SK-N-SH (cell line): ENCODE measurements at regions not wholly inside any gene's neighbourhood (a gene's known extent, or its start where the extent isn't known, plus 50 kb on each side); places are given as distances from the start of the nearest gene placed in this dataset.

Experiments used
- CHD2 ChIP-seq: fragments of 150-350 bp; IDR thresholded peaks from 2 replicates; pipeline ENCODE4 v1.6.1; 2018; ENCODE audit warnings: low read length; ENCODE audit not compliant: partially characterized antibody
- CTCF ChIP-seq: fragments of 200-600 bp; sonication (generic); IDR thresholded peaks from 2 replicates; pipeline ENCODE4 v1.6.1; 2017; ENCODE audit warnings: antibody characterized with exemption, mild to moderate bottlenecking, moderate library complexity
- EP300 ChIP-seq, 2 experiments: IDR thresholded peaks; 2 replicates each; pipeline versions ENCODE4 v1.4.0 to v1.6.1; 2012; ENCODE audit warnings: borderline replicate concordance in 1 of 2, low read depth in 1 of 2, low read length in 1 of 2
- EZH2phosphoT487 ChIP-seq: fragments of 200-600 bp; sonication (generic); IDR thresholded peaks from 2 replicates; pipeline ENCODE4 v1.6.1; 2017; ENCODE audit warnings: low read depth, mixed run types, mild to moderate bottlenecking, antibody characterized with exemption, moderate library complexity, borderline replicate concordance
- NRF1 ChIP-seq: IDR thresholded peaks from 2 replicates; pipeline ENCODE4 v1.6.1; 2012; ENCODE audit warnings: low read depth, mild to moderate bottlenecking, low read length
- POLR2AphosphoS5 ChIP-seq: IDR thresholded peaks from 2 replicates; pipeline ENCODE4 v1.6.1; 2012; ENCODE audit warnings: low read depth, low read length
- RAD21 ChIP-seq: IDR thresholded peaks from 2 replicates; pipeline ENCODE4 v1.6.1; 2012; ENCODE audit warnings: mild to moderate bottlenecking, low read length
- REST ChIP-seq: IDR thresholded peaks from 2 replicates; pipeline ENCODE4 v1.6.1; 2012; ENCODE audit warnings: mild to moderate bottlenecking, low read depth, low read length, moderate library complexity
- RFX5 ChIP-seq: IDR thresholded peaks from 2 replicates; pipeline ENCODE4 v1.6.1; 2012; ENCODE audit warnings: mild to moderate bottlenecking, improper control_type of control experiment, low read length
- RXRA ChIP-seq: IDR thresholded peaks from 2 replicates; pipeline ENCODE4 v1.4.0; 2012; ENCODE audit warnings: low read depth, mild to moderate bottlenecking, borderline replicate concordance
- YY1 ChIP-seq: IDR thresholded peaks from 2 replicates; pipeline ENCODE4 v1.4.0; 2012; ENCODE audit warnings: low read depth, mild to moderate bottlenecking
- TF ChIP-seq, protein P1 (sequence below): IDR thresholded peaks from 2 replicates; pipeline ENCODE4; 2012

DNA sequence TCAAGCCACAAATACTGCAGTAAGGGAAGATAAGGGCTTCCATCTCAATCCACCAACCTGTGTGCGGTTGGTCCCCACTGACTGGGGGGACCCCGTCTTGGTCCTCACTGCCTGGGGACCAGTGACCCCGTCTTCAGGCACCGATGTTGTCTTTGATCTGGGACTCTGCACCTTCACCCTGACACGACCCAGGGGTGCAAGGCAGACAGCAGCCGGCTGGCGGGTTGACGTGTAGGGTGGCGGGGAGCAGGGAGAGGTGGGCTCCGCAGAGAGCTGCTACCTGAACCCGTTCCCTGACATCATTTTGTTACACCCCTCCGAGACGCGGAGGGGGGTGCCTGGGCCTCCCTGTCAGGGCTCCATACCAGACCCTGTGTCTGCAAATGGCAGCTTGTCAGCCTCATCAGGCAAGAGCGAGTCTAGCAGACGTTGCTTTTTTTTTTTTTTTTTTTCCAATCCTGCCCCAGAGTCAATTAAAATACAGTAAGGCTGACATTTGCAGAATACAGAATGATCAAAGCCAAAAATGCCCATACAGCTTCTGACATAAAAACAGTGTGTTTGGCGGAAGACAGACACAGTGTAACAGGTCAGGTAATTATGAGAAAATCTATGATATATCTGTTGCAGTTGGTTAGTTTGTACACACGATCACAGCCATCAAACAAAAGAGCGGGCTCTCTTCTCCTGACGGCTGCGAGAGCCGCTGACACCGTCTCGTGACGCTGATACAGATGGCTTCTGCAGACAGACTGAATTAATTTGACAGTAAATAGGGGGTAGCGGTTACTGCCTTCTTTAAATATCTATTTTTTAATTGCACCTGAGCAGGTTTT is 118.6 kb downstream of the CRLF2 start:
- TF ChIP-seq CTCF (no peak), RAD21 (no peak), CHD2 (no peak), NRF1 (no peak), EZH2phosphoT487 (no peak), REST (no peak), POLR2AphosphoS5 (no peak), EP300 (IDR thresholded peaks at IDR 0.05; ENCODE audit: borderline replicate concordance in 1 of 2, low read depth in 1 of 2, low read length in 1 of 2) (no peak), RFX5 (no peak), YY1 (no peak), RXRA (no peak)
- TF ChIP-seq, protein P1, sequence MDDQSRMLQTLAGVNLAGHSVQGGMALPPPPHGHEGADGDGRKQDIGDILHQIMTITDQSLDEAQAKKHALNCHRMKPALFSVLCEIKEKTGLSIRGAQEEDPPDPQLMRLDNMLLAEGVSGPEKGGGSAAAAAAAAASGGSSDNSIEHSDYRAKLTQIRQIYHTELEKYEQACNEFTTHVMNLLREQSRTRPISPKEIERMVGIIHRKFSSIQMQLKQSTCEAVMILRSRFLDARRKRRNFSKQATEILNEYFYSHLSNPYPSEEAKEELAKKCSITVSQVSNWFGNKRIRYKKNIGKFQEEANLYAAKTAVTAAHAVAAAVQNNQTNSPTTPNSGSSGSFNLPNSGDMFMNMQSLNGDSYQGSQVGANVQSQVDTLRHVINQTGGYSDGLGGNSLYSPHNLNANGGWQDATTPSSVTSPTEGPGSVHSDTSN: no peak
